Neural cell (in vitro differentiated cells): ENCODE measurements at regions not wholly inside any gene's neighbourhood (a gene's known extent, or its start where the extent isn't known, plus 50 kb on each side); places are given as distances from the start of the nearest gene placed in this dataset.

Experiments
- CTCF ChIP-seq: fragments of 450-650 bp; IDR thresholded peaks from 2 replicates; pipeline ENCODE4 v1.5.1; 2014; ENCODE audit warnings: antibody characterized with exemption, mild to moderate bottlenecking, moderate library complexity; ENCODE audit not compliant: poor library complexity, severe bottlenecking
- EP300 ChIP-seq: fragments of 450-650 bp; conservative IDR thresholded peaks from 2 replicates; pipeline ENCODE4 v1.6.1; 2014; ENCODE audit warnings: antibody characterized with exemption, mild to moderate bottlenecking, moderate library complexity; ENCODE audit not compliant: poor library complexity, severe bottlenecking
- EZH2 ChIP-seq: fragments of 200-600, 300-800 bp; shearing (Covaris generic), sonication (generic); IDR thresholded peaks from 2 replicates; pipeline ENCODE4 v1.6.1; 2014; ENCODE audit warnings: antibody characterized with exemption, low read length, borderline replicate concordance, mild to moderate bottlenecking; ENCODE audit not compliant: insufficient read depth, poor library complexity, severe bottlenecking
- RAD21 ChIP-seq: fragments of 450-650 bp; conservative IDR thresholded peaks from 2 replicates; pipeline ENCODE4 v1.6.1; 2014; ENCODE audit warnings: antibody characterized with exemption, mild to moderate bottlenecking, moderate library complexity
- TAF1 ChIP-seq: IDR thresholded peaks from 2 replicates; pipeline ENCODE4 v1.6.1; 2012; ENCODE audit warnings: low read depth

GRCh38 chr11:16412525-16413172 lies 56.3 kb upstream of the SOX6 start:
- TF ChIP-seq CTCF (no peak), RAD21 (no peak), EZH2 (no peak), EP300 (no peak), TAF1 (no peak)
